Activated naive CD8-positive, alpha-beta T cell treated with anti-CD3 and anti-CD28 coated beads for 36 hours (primary cell): ENCODE measurements at regions not wholly inside any gene's neighbourhood (a gene's known extent, or its start where the extent isn't known, plus 50 kb on each side); places are given as distances from the start of the nearest gene placed in this dataset.

Experiments used
- DNase-seq: peaks from one replicate; pipeline ENCODE4 v3.0.0; 2021
- H3K27ac Mint-ChIP-seq: one replicate; pipeline ENCODE4 v1.8.0; 2022; ENCODE audit warnings: mild to moderate bottlenecking, moderate library complexity, mixed read lengths
- H3K27me3 Mint-ChIP-seq: one replicate; pipeline ENCODE4 v1.8.0; 2022; ENCODE audit warnings: mild to moderate bottlenecking, mixed read lengths
- H3K36me3 Mint-ChIP-seq: one replicate; pipeline ENCODE4 v1.8.0; 2021; ENCODE audit warnings: mild to moderate bottlenecking, mixed read lengths
- H3K4me1 Mint-ChIP-seq: one replicate; pipeline ENCODE4 v1.8.0; 2021; ENCODE audit warnings: mixed read lengths
- H3K4me3 Mint-ChIP-seq: one replicate; pipeline ENCODE4 v1.8.0; 2022; ENCODE audit warnings: mild to moderate bottlenecking, moderate library complexity, mixed read lengths
- H3K9me3 Mint-ChIP-seq: one replicate; pipeline ENCODE4 v1.8.0; 2022; ENCODE audit warnings: mixed read lengths

DNA sequence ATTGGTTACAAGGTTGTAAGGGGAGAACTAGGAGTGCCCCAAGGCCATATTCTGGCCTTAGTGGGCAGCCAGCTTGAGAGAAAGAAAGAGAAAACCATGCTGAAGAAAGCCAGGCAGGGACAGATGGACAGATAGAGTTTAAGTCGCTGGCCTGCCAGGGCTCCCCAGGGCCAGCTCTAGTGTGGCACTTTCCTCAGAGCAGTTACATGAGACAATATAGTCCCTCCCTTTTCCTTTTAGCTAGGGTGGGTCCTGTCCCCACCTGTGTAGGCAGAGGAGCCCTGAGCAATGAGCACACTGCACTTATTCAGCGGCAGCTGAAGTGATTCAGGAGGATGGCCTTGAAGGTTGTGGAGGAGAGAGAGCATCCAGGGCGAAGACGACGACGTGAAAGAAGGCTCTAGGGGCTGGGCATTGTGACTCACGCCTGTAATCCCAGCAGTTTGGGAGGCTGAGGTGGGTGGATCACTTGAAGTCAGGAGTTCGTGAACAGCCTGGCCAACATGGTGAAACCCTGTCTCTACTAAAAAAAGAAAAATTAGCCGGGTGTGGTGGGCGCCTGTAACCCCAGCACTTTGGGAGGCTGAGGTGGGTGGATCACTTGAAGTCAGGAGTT lies 152.0 kb upstream of the SLC1A4 start:
- Mint-ChIP-seq H3K4me1 (peaks cover 7% of the 10 kb centered on the region), H3K4me3 (no peak overlapping the region), H3K9me3 (no peaks in the 10 kb centered on the region), H3K27me3 (no peaks in the 10 kb centered on the region), H3K27ac (no peak overlapping the region), H3K36me3 (no peaks in the 10 kb centered on the region)
- DNase-seq: no peak

DNA sequence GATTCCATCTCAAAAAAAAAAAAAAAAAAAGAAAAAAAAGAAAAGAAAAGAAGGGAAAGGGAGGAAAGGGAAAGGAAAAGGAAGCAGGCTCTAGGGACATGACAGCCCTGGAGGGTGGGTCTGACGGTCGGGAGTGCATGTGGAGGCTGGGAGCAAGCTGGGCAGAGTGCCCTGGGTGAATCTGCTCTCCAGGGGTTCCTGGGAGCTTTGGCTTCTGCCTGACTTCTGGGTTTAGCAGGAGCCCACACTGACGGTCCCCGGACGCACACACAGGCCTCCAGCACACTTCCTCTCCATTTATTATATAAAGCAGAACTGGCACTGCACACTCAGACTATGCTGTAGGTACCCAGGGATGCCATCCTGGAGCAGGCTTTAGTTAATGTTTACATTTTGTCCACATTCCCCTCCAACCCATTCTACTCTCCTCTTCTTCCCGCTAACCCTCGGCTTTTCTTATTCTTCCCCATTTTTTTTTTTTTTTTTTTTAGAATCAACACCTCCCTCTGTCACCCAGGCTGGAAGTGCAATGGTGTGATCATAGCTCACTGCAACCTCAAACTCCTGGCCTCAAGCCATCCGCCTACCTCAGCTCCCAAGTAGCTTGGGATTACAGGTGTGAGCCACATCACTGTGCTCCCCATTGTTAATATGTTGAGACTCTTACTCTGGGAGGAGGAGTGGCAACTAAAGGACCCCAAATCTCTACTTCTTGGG lies 151.1 kb upstream of the SLC1A4 start:
- Mint-ChIP-seq H3K27me3 (no peaks in the 10 kb centered on the region), H3K4me3 (no peak overlapping the region), H3K36me3 (no peaks in the 10 kb centered on the region), H3K27ac (no peak overlapping the region), H3K9me3 (no peaks in the 10 kb centered on the region), H3K4me1 (peaks cover 5% of the 10 kb centered on the region)
- DNase-seq: no peak

- peaks cover 5% of the 10 kb centered on the region for H3K4me1 Mint-ChIP-seq
- no peaks in the 10 kb centered on the region for H3K27me3 Mint-ChIP-seq
- no peak overlapping the region for H3K27ac Mint-ChIP-seq
- no peak for DNase-seq
- H3K9me3 Mint-ChIP-seq: no peaks in the 10 kb centered on the region
- H3K4me3 Mint-ChIP-seq: no peak overlapping the region
- no peaks in the 10 kb centered on the region for H3K36me3 Mint-ChIP-seq
These were observed 150.4 kb upstream of the SLC1A4 start for GRCh38 chr2:64838817-64839216.

DNA sequence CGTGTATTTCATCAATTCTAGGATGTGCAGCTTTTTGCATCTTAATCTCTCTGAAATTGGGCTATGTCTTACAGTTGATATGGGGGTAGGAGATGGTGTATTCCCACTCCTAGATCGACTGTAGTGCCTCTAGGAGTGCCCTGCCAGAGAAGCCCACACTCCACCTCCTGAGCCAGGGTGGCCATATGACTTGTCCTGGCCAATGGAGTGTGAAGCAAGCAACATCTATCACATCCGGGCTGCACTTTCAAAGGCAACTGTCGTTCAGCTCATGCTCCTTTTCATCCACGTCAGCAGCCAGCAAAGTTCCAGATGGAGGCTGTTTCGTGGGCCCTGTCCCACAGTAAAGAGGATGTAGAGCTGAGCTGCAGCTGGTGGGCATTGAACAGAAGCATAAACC lies 149.4 kb upstream of the SLC1A4 start:
- no peaks in the 10 kb centered on the region for H3K27me3 Mint-ChIP-seq
- H3K4me1 Mint-ChIP-seq: peaks cover 5% of the 10 kb centered on the region
- DNase-seq: no peak
- no peaks in the 10 kb centered on the region for H3K9me3 Mint-ChIP-seq
- no peaks in the 10 kb centered on the region for H3K36me3 Mint-ChIP-seq
- no peak overlapping the region for H3K4me3 Mint-ChIP-seq
- peak overlapping the region; percentile 32 for H3K27ac Mint-ChIP-seq

GRCh38 chr2:64840426-64840881 lies 148.7 kb upstream of the SLC1A4 start:
- Mint-ChIP-seq H3K27ac (no peak overlapping the region), H3K36me3 (no peaks in the 10 kb centered on the region), H3K9me3 (no peaks in the 10 kb centered on the region), H3K4me3 (no peak overlapping the region), H3K27me3 (no peaks in the 10 kb centered on the region), H3K4me1 (peaks cover 5% of the 10 kb centered on the region)
- DNase-seq: no peak

DNA sequence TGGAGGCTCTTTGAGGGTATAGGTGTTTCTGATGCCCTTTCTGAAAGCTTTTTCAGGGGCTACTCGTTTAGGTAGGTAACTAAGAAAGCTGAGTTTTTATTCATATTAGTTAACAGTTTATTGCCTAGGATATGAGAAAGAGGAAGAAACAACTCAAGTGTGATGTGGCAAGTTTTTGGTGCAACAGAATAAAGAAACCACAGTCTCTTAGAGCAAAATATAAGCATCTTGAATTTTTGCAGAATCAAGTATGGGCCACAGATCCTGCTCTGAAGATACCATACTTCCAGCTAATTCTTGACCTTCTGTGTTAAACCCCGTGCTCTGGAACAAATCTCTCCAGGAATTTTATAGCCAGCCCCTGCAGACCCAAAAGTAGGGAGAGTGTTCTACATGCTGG lies 147.7 kb upstream of the SLC1A4 start:
- no peak for DNase-seq
- no peaks in the 10 kb centered on the region for H3K9me3 Mint-ChIP-seq
- H3K27ac Mint-ChIP-seq: no peak overlapping the region
- H3K36me3 Mint-ChIP-seq: no peaks in the 10 kb centered on the region
- H3K4me3 Mint-ChIP-seq: no peak overlapping the region
- H3K27me3 Mint-ChIP-seq: no peaks in the 10 kb centered on the region
- H3K4me1 Mint-ChIP-seq: peaks cover 5% of the 10 kb centered on the region

DNA sequence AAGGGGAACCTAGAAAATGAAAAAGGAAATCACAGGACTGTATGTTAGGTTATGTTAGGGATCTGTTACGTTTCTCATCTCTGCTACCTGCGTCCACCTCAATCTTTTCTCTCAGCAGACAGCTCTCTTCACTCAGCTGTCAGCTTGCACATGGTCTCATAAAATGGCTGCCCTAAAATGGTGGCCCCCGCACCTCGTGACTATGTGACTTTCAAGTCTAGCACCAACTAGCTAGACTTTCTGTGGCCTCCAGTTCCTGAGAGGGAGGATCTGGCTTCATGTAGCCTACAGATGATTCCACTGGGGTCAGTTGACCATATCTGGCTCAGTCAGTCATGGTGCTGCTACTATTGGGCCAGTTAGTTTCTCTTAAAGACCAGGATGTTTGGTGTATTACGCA lies 147.2 kb upstream of the SLC1A4 start:
- H3K4me1 Mint-ChIP-seq: peaks cover 5% of the 10 kb centered on the region
- H3K27me3 Mint-ChIP-seq: no peaks in the 10 kb centered on the region
- no peak overlapping the region for H3K27ac Mint-ChIP-seq
- H3K4me3 Mint-ChIP-seq: no peak overlapping the region
- DNase-seq: no peak
- H3K9me3 Mint-ChIP-seq: no peaks in the 10 kb centered on the region
- no peaks in the 10 kb centered on the region for H3K36me3 Mint-ChIP-seq

DNA sequence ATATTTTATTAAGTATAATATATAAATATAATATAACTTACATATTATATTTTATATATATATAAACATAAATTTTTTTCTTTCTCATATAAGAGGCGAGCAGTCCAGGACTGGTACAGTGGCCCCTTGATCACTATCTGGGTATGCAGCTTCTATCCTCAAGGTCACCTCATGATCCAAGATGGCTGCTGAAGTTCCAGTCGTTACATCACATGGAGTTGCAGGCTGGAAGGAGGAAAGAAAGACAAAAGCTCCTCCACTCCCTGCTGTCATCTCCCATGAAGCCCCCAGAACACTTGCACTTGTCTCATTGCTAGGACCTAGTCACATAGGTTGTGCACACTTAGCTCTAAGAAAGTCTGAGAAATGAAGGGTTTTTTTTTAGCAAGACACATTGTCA lies 145.1 kb upstream of the SLC1A4 start:
- no peak for DNase-seq
- Mint-ChIP-seq H3K36me3 (no peaks in the 10 kb centered on the region), H3K27ac (no peak overlapping the region), H3K9me3 (no peaks in the 10 kb centered on the region), H3K4me1 (peaks cover 5% of the 10 kb centered on the region), H3K27me3 (no peaks in the 10 kb centered on the region), H3K4me3 (no peak overlapping the region)

DNA sequence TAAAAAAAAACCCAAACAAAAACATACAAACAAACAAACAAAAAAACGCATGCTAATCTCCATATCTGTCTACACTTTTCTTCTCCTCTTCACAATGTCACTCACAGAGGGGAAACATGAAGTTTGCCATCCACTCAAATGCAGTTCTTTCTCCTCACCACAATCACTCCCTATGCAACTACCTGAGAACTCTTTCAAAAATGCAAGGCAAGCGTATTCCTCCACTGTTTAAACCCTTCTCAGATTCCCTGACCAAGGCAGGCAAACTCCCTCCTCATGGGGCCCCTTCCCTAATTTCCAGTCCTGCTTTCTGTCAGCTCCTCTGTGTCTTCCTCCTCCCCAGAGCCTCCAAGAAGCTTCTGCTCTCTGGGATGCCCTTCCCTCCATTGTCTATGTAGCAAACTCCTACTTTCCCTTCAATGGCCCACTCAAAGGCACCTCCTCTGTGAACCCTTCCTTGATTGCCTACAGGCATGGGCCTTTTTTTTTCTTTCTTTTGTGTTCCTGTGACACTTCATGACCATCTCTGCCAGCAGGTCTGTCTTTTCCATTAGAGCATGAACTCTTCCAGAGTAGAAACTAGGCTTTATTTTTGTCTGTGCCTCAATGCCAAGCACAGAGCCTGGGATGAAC lies 143.8 kb upstream of the SLC1A4 start:
- Mint-ChIP-seq H3K4me1 (no peaks in the 10 kb centered on the region), H3K27ac (no peak overlapping the region), H3K4me3 (no peak overlapping the region), H3K9me3 (no peaks in the 10 kb centered on the region), H3K36me3 (no peaks in the 10 kb centered on the region), H3K27me3 (no peaks in the 10 kb centered on the region)
- no peak for DNase-seq

DNA sequence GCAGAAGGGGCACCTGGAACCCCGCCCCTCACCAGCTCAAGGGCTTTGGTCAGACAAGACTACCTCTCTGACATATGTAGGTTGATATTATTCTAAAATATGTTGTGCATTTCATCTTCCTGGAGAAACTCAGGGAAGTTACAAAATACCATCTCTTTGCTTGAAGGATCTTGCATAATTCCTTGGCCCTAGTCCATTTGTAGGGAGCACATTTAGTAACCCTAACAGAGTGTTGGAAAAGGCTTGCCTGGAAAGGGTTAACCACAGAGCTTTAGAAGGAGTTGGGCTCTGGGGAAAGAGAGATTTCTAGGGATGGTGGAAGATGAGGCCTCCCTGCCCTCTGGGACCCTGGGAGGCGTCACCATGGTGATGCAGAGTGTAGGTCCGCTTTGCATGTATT lies 143.0 kb upstream of the SLC1A4 start:
- no peak overlapping the region for H3K4me3 Mint-ChIP-seq
- no peak overlapping the region for H3K27ac Mint-ChIP-seq
- H3K4me1 Mint-ChIP-seq: no peaks in the 10 kb centered on the region
- no peaks in the 10 kb centered on the region for H3K9me3 Mint-ChIP-seq
- H3K36me3 Mint-ChIP-seq: no peaks in the 10 kb centered on the region
- DNase-seq: no peak
- H3K27me3 Mint-ChIP-seq: no peaks in the 10 kb centered on the region

- no peaks in the 10 kb centered on the region for H3K9me3 Mint-ChIP-seq
- DNase-seq: no peak
- no peaks in the 10 kb centered on the region for H3K36me3 Mint-ChIP-seq
- H3K27me3 Mint-ChIP-seq: no peaks in the 10 kb centered on the region
- H3K27ac Mint-ChIP-seq: no peak overlapping the region
- no peak overlapping the region for H3K4me3 Mint-ChIP-seq
- H3K4me1 Mint-ChIP-seq: no peaks in the 10 kb centered on the region
These were observed 141.3 kb upstream of the SLC1A4 start for GRCh38 chr2:64847930-64848329.

DNA sequence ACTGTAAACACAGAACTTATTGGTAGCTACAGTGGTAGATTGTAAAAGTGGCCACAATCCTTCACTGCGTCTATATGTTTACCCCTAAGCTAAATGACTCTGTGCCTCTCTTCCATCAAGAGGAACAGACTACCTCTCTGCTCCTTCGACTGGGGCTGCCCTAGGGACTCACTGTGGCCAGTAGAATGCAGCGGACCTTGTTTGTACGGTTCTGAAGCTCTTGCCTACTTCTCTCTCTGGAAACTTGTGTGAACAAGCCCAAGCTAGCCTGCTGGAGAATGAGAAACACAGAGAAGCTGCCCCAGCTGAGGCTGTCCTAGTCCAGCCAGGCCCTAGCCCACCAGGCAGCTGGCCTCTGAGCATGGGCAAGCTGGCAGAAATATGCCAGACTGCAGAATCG lies 140.8 kb upstream of the SLC1A4 start:
- DNase-seq: no peak
- Mint-ChIP-seq H3K27me3 (no peaks in the 10 kb centered on the region), H3K4me3 (no peak overlapping the region), H3K9me3 (no peaks in the 10 kb centered on the region), H3K4me1 (no peaks in the 10 kb centered on the region), H3K36me3 (no peaks in the 10 kb centered on the region), H3K27ac (no peak overlapping the region)

DNA sequence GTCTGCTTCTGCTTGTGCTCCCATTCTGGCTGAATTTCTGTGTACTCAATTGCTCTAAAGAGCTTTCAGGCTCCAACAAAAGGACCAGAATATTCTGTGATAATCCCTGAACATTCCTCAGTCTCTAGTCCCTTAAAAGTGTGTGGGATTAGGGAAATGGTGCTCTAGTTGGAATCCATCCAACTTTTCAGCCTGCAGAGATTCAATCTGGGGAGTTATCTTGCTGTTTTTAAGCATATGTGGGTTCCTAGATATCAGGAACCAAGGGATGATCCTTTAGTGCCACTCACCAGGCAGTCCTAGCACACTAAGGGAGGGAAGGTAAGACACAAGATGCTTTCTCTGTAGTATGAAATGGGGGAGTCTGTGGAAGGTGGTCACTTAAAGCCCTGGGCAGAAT lies 140.3 kb upstream of the SLC1A4 start:
- Mint-ChIP-seq H3K27ac (no peak overlapping the region), H3K36me3 (no peaks in the 10 kb centered on the region), H3K4me1 (no peaks in the 10 kb centered on the region), H3K27me3 (no peaks in the 10 kb centered on the region), H3K9me3 (no peaks in the 10 kb centered on the region), H3K4me3 (no peak overlapping the region)
- DNase-seq: no peak

DNA sequence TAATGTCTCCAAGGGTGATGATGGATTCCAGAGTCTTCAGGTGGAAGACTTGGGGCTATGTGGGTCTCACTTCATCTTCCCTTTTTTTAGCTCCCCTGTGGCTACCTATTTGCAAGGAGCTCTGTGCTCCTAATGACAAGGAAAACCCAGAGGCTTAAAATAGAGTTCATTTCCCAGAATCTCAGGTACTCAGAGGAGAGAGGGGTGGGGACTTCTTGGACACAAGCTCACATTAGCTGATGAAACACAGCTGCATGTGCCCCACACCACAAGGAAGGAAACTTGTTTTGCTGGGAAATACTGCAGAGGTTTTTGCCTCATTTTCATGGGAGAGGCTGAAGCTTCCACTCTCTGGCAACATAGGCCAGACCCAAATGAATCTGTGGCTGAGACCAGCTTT lies 138.6 kb upstream of the SLC1A4 start:
- Mint-ChIP-seq H3K4me1 (no peaks in the 10 kb centered on the region), H3K4me3 (no peak overlapping the region), H3K27me3 (no peaks in the 10 kb centered on the region), H3K9me3 (no peaks in the 10 kb centered on the region), H3K27ac (no peak overlapping the region), H3K36me3 (no peaks in the 10 kb centered on the region)
- no peak for DNase-seq

GRCh38 chr2:64852771-64853241 lies 136.4 kb upstream of the SLC1A4 start:
- Mint-ChIP-seq H3K27me3 (peaks cover 3% of the 10 kb centered on the region), H3K4me3 (no peak overlapping the region), H3K36me3 (no peaks in the 10 kb centered on the region), H3K27ac (no peak overlapping the region), H3K4me1 (no peaks in the 10 kb centered on the region), H3K9me3 (no peaks in the 10 kb centered on the region)
- no peak for DNase-seq

GRCh38 chr2:64853306-64853705 lies 135.9 kb upstream of the SLC1A4 start:
- Mint-ChIP-seq H3K4me3 (no peak overlapping the region), H3K4me1 (no peaks in the 10 kb centered on the region), H3K9me3 (no peaks in the 10 kb centered on the region), H3K27ac (no peak overlapping the region), H3K27me3 (peaks cover 3% of the 10 kb centered on the region), H3K36me3 (no peaks in the 10 kb centered on the region)
- DNase-seq: no peak
